GM12878 (cell line): ENCODE measurements at regions not wholly inside any gene's neighbourhood (a gene's known extent, or its start where the extent isn't known, plus 50 kb on each side); places are given as distances from the start of the nearest gene placed in this dataset.

Experiments used
- ASH2L ChIP-seq: fragments of 300-600, 200-600 bp; sonication (generic); IDR thresholded peaks from 2 replicates; pipeline ENCODE4 v1.6.1; 2017; ENCODE audit warnings: low read depth, mild to moderate bottlenecking, borderline replicate concordance
- BRCA1 ChIP-seq: IDR thresholded peaks from 2 replicates; pipeline ENCODE4 v1.6.1; 2011; ENCODE audit warnings: low read depth, low read length, improper control_type of control experiment
- CTCF ChIP-seq, 3 experiments: IDR thresholded peaks in 2 of 3; conservative IDR thresholded peaks in 1 of 3; 2 replicates each; pipeline ENCODE4 v1.5.1; 2011; ENCODE audit warnings: low read depth in 3 of 3, low read length in 3 of 3, mild to moderate bottlenecking in 3 of 3, control low read depth in 2 of 3, moderate library complexity in 2 of 3, inconsistent platforms in 1 of 3, mixed read lengths in 1 of 3; ENCODE audit not compliant: control insufficient read depth in 2 of 3, insufficient read depth in 1 of 3; ENCODE audit errors: extremely low read depth in 1 of 3
- JUNB ChIP-seq: IDR thresholded peaks from 2 replicates; pipeline ENCODE4 v1.6.1; 2016; ENCODE audit warnings: antibody characterized with exemption, mild to moderate bottlenecking
- POLR2A ChIP-seq: IDR thresholded peaks from 2 replicates; pipeline ENCODE4 v1.6.1; 2011; ENCODE audit warnings: low read depth, mild to moderate bottlenecking, low read length
- USF2 ChIP-seq: IDR thresholded peaks from 2 replicates; pipeline ENCODE4 v1.6.1; 2011; ENCODE audit warnings: low read depth, low read length, improper control_type of control experiment, borderline replicate concordance
- ZNF687 ChIP-seq: fragments of 450-650 bp; IDR thresholded peaks from 2 replicates; pipeline ENCODE4 v1.6.1; 2017; ENCODE audit warnings: mild to moderate bottlenecking, moderate library complexity

- TF ChIP-seq USF2 (no peak), ASH2L (no peak), ZNF687 (no peak), CTCF (IDR thresholded peaks at IDR 0.05 in 2 of 3, conservative IDR thresholded peaks at IDR 0.05 in 1 of 3; ENCODE audit: control insufficient read depth in 2 of 3, extremely low read depth in 1 of 3, insufficient read depth in 1 of 3, low read depth in 3 of 3, low read length in 3 of 3) (no peak), POLR2A (no peak), BRCA1 (no peak), JUNB (no peak)
These were observed 114.8 kb upstream of the TDRD3 start for GRCh38 chr13:60282186-60282585.
